H1 (cell line): ENCODE measurements at regions not wholly inside any gene's neighbourhood (a gene's known extent, or its start where the extent isn't known, plus 50 kb on each side); places are given as distances from the start of the nearest gene placed in this dataset.

ENCODE experiments used
- CTCF ChIA-PET: fragments of 300-600 bp; sonication (Branson Sonifier 250); formaldehyde crosslinking; loops from one replicate; lab custom pipeline; 2021; ENCODE audit not compliant: partially characterized antibody; lab: Charles Lee
- POLR2A ChIA-PET: fragments of 300-600 bp; sonication (Branson Sonifier 250); formaldehyde crosslinking; loops from one replicate; lab custom pipeline; 2021; ENCODE audit warnings: inconsistent platforms; ENCODE audit not compliant: partially characterized antibody; lab: Charles Lee
- DNase-seq, 2 experiments: peaks; one replicate each; pipeline versions ENCODE4 v3.0.0 to v3.0.0-alpha.2; 2010 to 2022; ENCODE audit warnings: low spot score in 2 of 2, low read depth in 1 of 2, mixed read lengths in 1 of 2
- FAIRE-seq: peaks from 2 replicates; lab custom pipeline; 2011; peaks lifted over from hg19 to GRCh38; lab: Jason Lieb, UNC
- H2AFZ ChIP-seq: 2 replicates; pipeline ENCODE4 v1.8.1; 2012; ENCODE audit warnings: low read length, inconsistent platforms
- H2AK5ac ChIP-seq: 2 replicates; pipeline ENCODE4 v1.6.1; 2013; ENCODE audit warnings: low read depth, low read length
- H2BK120ac ChIP-seq: replicated peaks from 2 replicates; pipeline ENCODE3; 2013; ENCODE audit warnings: low read depth, low read length, inconsistent platforms
- H2BK12ac ChIP-seq: 2 replicates; pipeline ENCODE4 v1.6.1; 2013; ENCODE audit warnings: low read depth, low read length
- H2BK15ac ChIP-seq: 2 replicates; pipeline ENCODE4 v1.6.1; 2013; ENCODE audit warnings: low read length
- H2BK20ac ChIP-seq: 2 replicates; pipeline ENCODE4 v1.6.1; 2013; ENCODE audit warnings: low read length
- H2BK5ac ChIP-seq: 2 replicates; pipeline ENCODE4 v1.6.1; 2013; ENCODE audit warnings: low read depth, low read length
- H3K14ac ChIP-seq: 2 replicates; pipeline ENCODE4 v1.6.1; 2013; ENCODE audit warnings: inconsistent platforms; ENCODE audit not compliant: insufficient read length
- H3K18ac ChIP-seq: 2 replicates; pipeline ENCODE4 v1.6.1; 2013; ENCODE audit warnings: low read length; ENCODE audit errors: extremely low read depth
- H3K23ac ChIP-seq: 2 replicates; pipeline ENCODE4 v1.6.1; 2013; ENCODE audit warnings: inconsistent platforms; ENCODE audit not compliant: insufficient read length
- H3K23me2 ChIP-seq: 2 replicates; pipeline ENCODE4 v1.6.1; 2013; ENCODE audit warnings: low read depth, low read length
- H3K27ac ChIP-seq: 2 replicates; pipeline ENCODE4 v1.6.1; 2011; ENCODE audit warnings: low read depth, low read length, inconsistent platforms
- H3K27me3 ChIP-seq, 4 experiments: replicated peaks in 1 of 4; 1 replicate in 1 of 4; 2 replicates in 3 of 4; pipeline versions ENCODE4 v1.6.1 to v1.8.1; 2011 to 2013; ENCODE audit warnings: low read length in 3 of 4, mild to moderate bottlenecking in 3 of 4, inconsistent platforms in 2 of 4, mixed read lengths in 2 of 4, moderate library complexity in 1 of 4; ENCODE audit not compliant: control insufficient read depth in 3 of 4, insufficient read depth in 3 of 4; ENCODE audit errors: extremely low read depth in 1 of 4
- H3K36me3 ChIP-seq, 4 experiments: 2 replicates each; pipeline versions ENCODE4 v1.6.1 to v1.8.1; 2011 to 2013; ENCODE audit warnings: mild to moderate bottlenecking in 4 of 4, low read length in 3 of 4, moderate library complexity in 2 of 4, control low read depth in 1 of 4, inconsistent platforms in 1 of 4; ENCODE audit not compliant: insufficient read depth in 4 of 4, control insufficient read depth in 2 of 4
- H3K4ac ChIP-seq: replicated peaks from 2 replicates; pipeline ENCODE3; 2013; ENCODE audit warnings: low read length, low read depth, mixed read lengths, inconsistent platforms; ENCODE audit not compliant: insufficient read length
- H3K4me1 ChIP-seq, 4 experiments: replicated peaks in 1 of 4; 1 replicate in 1 of 4; 2 replicates in 3 of 4; pipeline versions ENCODE4 v1.6.1 to v1.8.1; 2011 to 2013; ENCODE audit warnings: low read length in 3 of 4, inconsistent platforms in 2 of 4, mixed read lengths in 1 of 4; ENCODE audit not compliant: insufficient read depth in 4 of 4, control insufficient read depth in 3 of 4
- H3K4me2 ChIP-seq, 2 experiments: 2 replicates each; pipeline versions ENCODE4 v1.6.1 to v1.8.1; 2011 to 2013; ENCODE audit warnings: low read depth in 2 of 2, low read length in 2 of 2, control low read depth in 1 of 2, inconsistent platforms in 1 of 2, mild to moderate bottlenecking in 1 of 2; ENCODE audit not compliant: insufficient read depth in 1 of 2
- H3K4me3 ChIP-seq, 4 experiments: fragments of 200-600, 300-600 bp in 1 of 4; sonication (generic), shearing (Covaris generic), sonication (Bioruptor Twin) in 1 of 4; 2 replicates each; pipeline versions ENCODE4 v1.5.1 to v1.8.1; 2011 to 2016; ENCODE audit warnings: low read length in 4 of 4, low read depth in 3 of 4, control low read depth in 2 of 4, inconsistent platforms in 2 of 4, mild to moderate bottlenecking in 2 of 4, mixed read lengths in 1 of 4, moderate library complexity in 1 of 4; ENCODE audit not compliant: insufficient read depth in 2 of 4; ENCODE audit errors: extremely low read depth in 1 of 4
- H3K56ac ChIP-seq: replicated peaks from 2 replicates; pipeline ENCODE3; 2013; ENCODE audit warnings: low read depth, mild to moderate bottlenecking, mixed read lengths, low read length, inconsistent platforms; ENCODE audit not compliant: insufficient read length
- H3K79me1 ChIP-seq: 2 replicates; pipeline ENCODE4 v1.6.1; 2013; ENCODE audit warnings: low read depth, low read length, control low read depth
- H3K79me2 ChIP-seq, 2 experiments: 2 replicates each; pipeline versions ENCODE4 v1.6.1 to v1.8.1; 2012 to 2013; ENCODE audit warnings: low read length in 2 of 2, mild to moderate bottlenecking in 2 of 2, inconsistent platforms in 1 of 2; ENCODE audit not compliant: insufficient read depth in 2 of 2, control insufficient read depth in 1 of 2
- H3K9ac ChIP-seq, 4 experiments: replicated peaks in 1 of 4; 1 replicate in 1 of 4; 2 replicates in 3 of 4; pipeline versions ENCODE4 v1.6.1 to v1.8.1; 2011 to 2013; ENCODE audit warnings: low read depth in 3 of 4, low read length in 3 of 4, control low read depth in 2 of 4, mild to moderate bottlenecking in 2 of 4, moderate library complexity in 2 of 4, inconsistent platforms in 1 of 4; ENCODE audit errors: extremely low read depth in 1 of 4
- H3K9me3 ChIP-seq, 2 experiments: 2 replicates each; pipeline versions ENCODE4 v1.6.1 to v1.8.1; 2012 to 2013; ENCODE audit warnings: mild to moderate bottlenecking in 2 of 2, moderate library complexity in 2 of 2, control low read depth in 1 of 2, inconsistent platforms in 1 of 2, low read depth in 1 of 2, low read length in 1 of 2, mixed read lengths in 1 of 2; ENCODE audit not compliant: insufficient read depth in 2 of 2
- H4K20me1 ChIP-seq, 2 experiments: replicated peaks in 1 of 2; 2 replicates each; pipeline versions ENCODE3 to v1.8.1; 2011 to 2013; ENCODE audit warnings: inconsistent platforms in 2 of 2, low read length in 2 of 2, mild to moderate bottlenecking in 1 of 2; ENCODE audit not compliant: insufficient read depth in 2 of 2, control insufficient read depth in 1 of 2
- H4K5ac ChIP-seq: 2 replicates; pipeline ENCODE4 v1.6.1; 2013; ENCODE audit warnings: low read length, low read depth, mixed read lengths, inconsistent platforms; ENCODE audit not compliant: insufficient read length
- H4K8ac ChIP-seq: 2 replicates; pipeline ENCODE4 v1.8.0; 2013; ENCODE audit warnings: mild to moderate bottlenecking, moderate library complexity, low read length, inconsistent platforms; ENCODE audit not compliant: insufficient read depth; ENCODE audit errors: extremely low read depth
- H4K91ac ChIP-seq: replicated peaks from 2 replicates; pipeline ENCODE3; 2013; ENCODE audit warnings: low read length, mixed read lengths, inconsistent platforms; ENCODE audit not compliant: insufficient read length
- CHD7 ChIP-seq: fragments of 300-600 bp; sonication (generic); IDR thresholded peaks from 2 replicates; pipeline ENCODE4 v1.7.1; 2012; ENCODE audit warnings: low read length, moderate library complexity, mild to moderate bottlenecking, inconsistent platforms; ENCODE audit not compliant: insufficient replicate concordance
- WGBS, 2 experiments: shearing (Covaris generic) in 1 of 2; methylation state at CpG; one replicate each; pipeline versions ENCODE4 v1.1.6 to v1.1.7; 2013 to 2015; ENCODE audit warnings: low lambda C conversion rate in 2 of 2, mixed read lengths in 2 of 2, inconsistent platforms in 1 of 2, low coverage in 1 of 2, missing lambda C conversion rate in 1 of 2; ENCODE audit not compliant: insufficient replicate concordance in 2 of 2, insufficient coverage in 1 of 2, insufficient read length in 1 of 2; ENCODE audit errors: extremely low coverage in 1 of 2, missing lambda C conversion rate in 1 of 2; 5-methylcytosine and 5-hydroxymethylcytosine counted together

DNA sequence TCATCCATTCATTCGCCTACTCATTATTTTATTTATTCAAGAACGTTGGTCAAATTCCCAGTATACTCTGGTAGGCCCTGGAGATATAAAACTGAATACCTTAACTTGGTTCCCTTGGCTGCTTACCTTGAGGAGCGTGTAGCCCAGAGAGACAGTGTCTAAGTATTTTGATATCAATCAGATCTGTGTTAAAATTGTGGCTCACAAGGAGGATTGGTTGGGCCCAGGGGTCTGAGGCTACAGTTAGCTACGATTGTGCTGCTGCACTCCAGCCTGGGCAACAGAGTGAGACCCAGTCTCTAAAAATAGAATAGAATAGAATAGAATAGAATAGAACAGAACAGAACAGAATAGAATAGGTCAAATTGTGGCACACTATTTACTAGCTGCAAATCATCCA, 438.4 kb downstream of the ADAMTS20 start:
- H4K20me1 ChIP-seq: no peaks in the 10 kb centered on the region
- DNase-seq (no peak), FAIRE-seq (no peak)
- H2BK20ac ChIP-seq: no peak overlapping the region
- H3K27ac ChIP-seq: no peak overlapping the region
- ChIA-PET POLR2A (no interaction called here), CTCF (interaction anchor here (0.9 kb wide), 1 partner anchor 9 kb away, joined by 3 read pairs; no protein-coding TSS in a partner anchor)
- no peak overlapping the region for H3K14ac ChIP-seq
- no peaks in the 10 kb centered on the region for H3K4me1 ChIP-seq
- H3K4me2 ChIP-seq: no peak overlapping the region
- H3K36me3 ChIP-seq: no peaks in the 10 kb centered on the region
- H3K79me1 ChIP-seq: no peaks in the 10 kb centered on the region
- no peak for TF ChIP-seq CHD7
- no peak overlapping the region for H3K9ac ChIP-seq
- H4K91ac ChIP-seq: no peak overlapping the region
- H3K27me3 ChIP-seq: no peaks in the 10 kb centered on the region
- H4K8ac ChIP-seq: no peak overlapping the region
- no peak overlapping the region for H2AFZ ChIP-seq
- H3K23ac ChIP-seq: no peak overlapping the region
- no peaks in the 10 kb centered on the region for H3K23me2 ChIP-seq
- 94% methylated on average over 4 of the region's 4 CpGs; no CpG with 5 or more reads in 1 of the 2 experiments for WGBS, 2 experiments
- H3K79me2 ChIP-seq: no peaks in the 10 kb centered on the region
- H2BK120ac ChIP-seq: no peak overlapping the region
- H2BK5ac ChIP-seq: no peak overlapping the region
- H3K9me3 ChIP-seq: no peaks in the 10 kb centered on the region
- H2AK5ac ChIP-seq: no peak overlapping the region
- H2BK12ac ChIP-seq: no peak overlapping the region
- no peak overlapping the region for H3K4me3 ChIP-seq
- no peak overlapping the region for H4K5ac ChIP-seq
- H3K56ac ChIP-seq: no peak overlapping the region
- no peak overlapping the region for H3K18ac ChIP-seq
- no peak overlapping the region for H2BK15ac ChIP-seq
- no peak overlapping the region for H3K4ac ChIP-seq
